IMR-90 (cell line): ENCODE measurements at regions not wholly inside any gene's neighbourhood (a gene's known extent, or its start where the extent isn't known, plus 50 kb on each side); places are given as distances from the start of the nearest gene placed in this dataset.

Experiments used
- ATAC-seq: fragments of 200-7000 bp; cut with Tn5 transposase; 2 replicates; pipeline ENCODE4 v1.9.1; 2020; ENCODE audit warnings: low read depth, mild to moderate bottlenecking, moderate library complexity
- BruUV-seq: library from RNA; stranded (reverse); fragments of 400-500 nt; replicated peaks from 2 replicates; lab custom pipeline; 2021; lab: Mats Ljungman, UMichigan
- CTCF ChIA-PET: fragments of 300-600 bp; formaldehyde crosslinking; extraction: SDS; loops from one replicate; lab custom pipeline; 2021; ENCODE audit warnings: antibody characterized with exemption; lab: Yijun Ruan, JAX
- POLR2A ChIA-PET: fragments of 300-600 bp; sonication (Branson Sonifier 250); formaldehyde crosslinking; loops from one replicate; lab custom pipeline; 2022; ENCODE audit warnings: antibody characterized with exemption; ENCODE audit not compliant: unreplicated experiment; lab: Charles Lee
- DNase-seq: peaks from one replicate; pipeline ENCODE4 v3.0.0; 2013
- H2AFZ ChIP-seq: replicated peaks from 2 replicates; pipeline ENCODE3; 2013; ENCODE audit warnings: low read length, mild to moderate bottlenecking; ENCODE audit not compliant: poor library complexity
- H2AK5ac ChIP-seq: 2 replicates; pipeline ENCODE4 v1.6.1; 2013; ENCODE audit warnings: low read depth, low read length, inconsistent platforms
- H2AK9ac ChIP-seq: replicated peaks from 2 replicates; pipeline ENCODE3; 2013; ENCODE audit warnings: mild to moderate bottlenecking, low read depth, low read length, moderate library complexity; ENCODE audit not compliant: poor library complexity
- H2BK120ac ChIP-seq: 2 replicates; pipeline ENCODE4 v1.6.1; 2013; ENCODE audit warnings: low read depth, low read length, inconsistent platforms
- H2BK15ac ChIP-seq: 3 replicates; pipeline ENCODE4 v1.6.1; 2013; ENCODE audit warnings: low read depth, low read length, inconsistent platforms
- H2BK20ac ChIP-seq: 2 replicates; pipeline ENCODE4 v1.6.1; 2013; ENCODE audit warnings: low read depth, mild to moderate bottlenecking, inconsistent platforms, low read length, moderate library complexity
- H2BK5ac ChIP-seq: 2 replicates; pipeline ENCODE4 v1.6.1; 2013; ENCODE audit warnings: mild to moderate bottlenecking, low read depth, low read length, inconsistent platforms; ENCODE audit not compliant: poor library complexity, severe bottlenecking
- H3K14ac ChIP-seq: replicated peaks from 2 replicates; pipeline ENCODE4 v1.6.1; 2013; ENCODE audit warnings: low read depth, low read length, inconsistent platforms
- H3K18ac ChIP-seq: 2 replicates; pipeline ENCODE4 v1.6.1; 2013; ENCODE audit warnings: low read depth, low read length, control low read depth
- H3K23ac ChIP-seq: 2 replicates; pipeline ENCODE4 v1.6.1; 2013; ENCODE audit warnings: low read depth, low read length, inconsistent platforms
- H3K27ac ChIP-seq: 2 replicates; pipeline ENCODE4 v1.5.1; 2013; ENCODE audit warnings: mild to moderate bottlenecking, control low read depth, low read length; ENCODE audit not compliant: insufficient read depth
- H3K27me3 ChIP-seq: 2 replicates; pipeline ENCODE4 v1.6.1; 2013; ENCODE audit warnings: low read length; ENCODE audit not compliant: control insufficient read depth, insufficient read depth
- H3K36me3 ChIP-seq: 2 replicates; pipeline ENCODE4 v1.6.1; 2013; ENCODE audit warnings: low read length, mixed read lengths; ENCODE audit not compliant: control insufficient read depth, insufficient read depth
- H3K4ac ChIP-seq: 2 replicates; pipeline ENCODE4 v1.6.1; 2013; ENCODE audit warnings: low read depth, low read length, inconsistent platforms
- H3K4me1 ChIP-seq: 2 replicates; pipeline ENCODE4 v1.6.1; 2013; ENCODE audit warnings: low read length, mixed read lengths; ENCODE audit not compliant: control insufficient read depth, insufficient read depth
- H3K4me2 ChIP-seq: 2 replicates; pipeline ENCODE4 v1.6.1; 2013; ENCODE audit warnings: low read depth, mild to moderate bottlenecking, control low read depth, low read length, moderate library complexity
- H3K4me3 ChIP-seq: 2 replicates; pipeline ENCODE4 v1.5.1; 2013; ENCODE audit warnings: low read depth, mild to moderate bottlenecking, control low read depth, low read length, moderate library complexity; ENCODE audit not compliant: insufficient read depth
- H3K56ac ChIP-seq: 2 replicates; pipeline ENCODE4 v1.6.1; 2013; ENCODE audit warnings: low read length, inconsistent platforms; ENCODE audit not compliant: insufficient read depth; ENCODE audit errors: extremely low read depth
- H3K79me1 ChIP-seq, 2 experiments: 2 replicates each; pipeline ENCODE4 v1.6.1; 2013; ENCODE audit warnings: low read length in 2 of 2, inconsistent platforms in 1 of 2, low read depth in 1 of 2
- H3K9ac ChIP-seq: 2 replicates; pipeline ENCODE4 v1.6.1; 2013; ENCODE audit warnings: low read depth, low read length, control low read depth
- H3K9me1 ChIP-seq: 2 replicates; pipeline ENCODE4 v1.6.1; 2013; ENCODE audit warnings: low read length, inconsistent platforms; ENCODE audit not compliant: insufficient read depth
- H3K9me3 ChIP-seq: 2 replicates; pipeline ENCODE4 v1.6.1; 2013; ENCODE audit warnings: low read length; ENCODE audit not compliant: control insufficient read depth, insufficient read depth
- H4K20me1 ChIP-seq: 2 replicates; pipeline ENCODE4 v1.6.1; 2013; ENCODE audit warnings: low read length, inconsistent platforms; ENCODE audit not compliant: insufficient read depth
- H4K5ac ChIP-seq: 2 replicates; pipeline ENCODE4 v1.6.1; 2013; ENCODE audit warnings: mild to moderate bottlenecking, low read depth, low read length, control low read depth
- H4K8ac ChIP-seq, 2 experiments: 2 replicates each; pipeline ENCODE4 v1.6.1; 2013; ENCODE audit warnings: low read depth in 2 of 2, low read length in 2 of 2, control low read depth in 1 of 2, inconsistent platforms in 1 of 2
- H4K91ac ChIP-seq: 2 replicates; pipeline ENCODE4 v1.6.1; 2013; ENCODE audit warnings: low read depth, low read length, inconsistent platforms; ENCODE audit not compliant: insufficient read depth
- MAZ ChIP-seq: IDR thresholded peaks from 2 replicates; pipeline ENCODE4 v1.6.1; 2012; ENCODE audit warnings: low read depth, mild to moderate bottlenecking, low read length, improper control_type of control experiment, moderate library complexity, borderline replicate concordance
- WGBS, 2 experiments: methylation state at CpG; one replicate each; pipeline versions ENCODE4 v1.1.5 to v1.1.7; 2013; ENCODE audit warnings: missing lambda C conversion rate in 2 of 2; ENCODE audit not compliant: insufficient read length in 1 of 2; ENCODE audit errors: extremely low coverage in 2 of 2; 5-methylcytosine and 5-hydroxymethylcytosine counted together
- dilution Hi-C: fragments of 300-500 bp; cut with HindIII; formaldehyde crosslinking; loops from one replicate; pipeline ENCODE4 v1.14.3; 2018; ENCODE audit warnings: low sequenced_read_pairs; ENCODE audit not compliant: unreplicated experiment
- in situ Hi-C: fragments of 300-500 bp; cut with MboI; formaldehyde crosslinking; loops from 3 replicates; pipeline ENCODE4 v1.14.3; 2019; ENCODE audit warnings: low sequenced_read_pairs, inconsistent platforms, mixed read lengths
- intact Hi-C: fragments of 100-400 bp; cut with micrococcal nuclease; formaldehyde crosslinking; loops from 2 replicates; pipeline ENCODE4 v1.10.0; 2022

GRCh38 chr7:31448649-31449048 lies 65.2 kb upstream of the ITPRID1 start:
- Histone ChIP-seq H3K18ac (no peak overlapping the region), H3K4me3 (no peak overlapping the region), H2AFZ (no peak overlapping the region), H3K27ac (no peak overlapping the region), H4K5ac (no peak overlapping the region), H3K9me3 (no peaks in the 10 kb centered on the region), H2AK5ac (no peak overlapping the region), H3K56ac (no peak overlapping the region), H2BK20ac (no peak overlapping the region), H3K9me1 (no peaks in the 10 kb centered on the region), H4K8ac (no peak overlapping the region), H3K79me1 (no peaks in the 10 kb centered on the region), H3K27me3 (no peaks in the 10 kb centered on the region), H2BK15ac (no peak overlapping the region), H3K14ac (no peak overlapping the region), H3K36me3 (no peaks in the 10 kb centered on the region), H3K4me1 (no peaks in the 10 kb centered on the region), H3K9ac (no peak overlapping the region), H3K4ac (no peak overlapping the region), H3K4me2 (no peak overlapping the region), H2AK9ac (no peak overlapping the region), H2BK5ac (no peak overlapping the region), H2BK120ac (no peak overlapping the region), H4K91ac (no peak overlapping the region), H3K23ac (no peak overlapping the region), H4K20me1 (no peaks in the 10 kb centered on the region)
- DNase-seq: no peak
- no TSS peak for BruUV-seq
- CTCF ChIA-PET: no interaction called here
- in situ Hi-C loops (loop anchor here (10.0 kb wide), 1 partner anchor 286 kb away; no protein-coding TSS in a partner anchor), dilution Hi-C loops (no loop called here), intact Hi-C loops (loop anchor here (10.0 kb wide), 2 partner anchors 644 to 996 kb away; no protein-coding TSS in a partner anchor)
- no CpG with 5 or more reads among the region's 1 CpG for WGBS, 2 experiments
- ATAC-seq: no peak
- no peak for TF ChIP-seq MAZ
- POLR2A ChIA-PET: no interaction called here
